Uterus (tissue), 2 donors: ENCODE measurements at regions not wholly inside any gene's neighbourhood (a gene's known extent, or its start where the extent isn't known, plus 50 kb on each side); places are given as distances from the start of the nearest gene placed in this dataset.

Source experiments
- POLR2A ChIP-seq, 2 donors: fragments of 450-650 bp; IDR thresholded peaks; one replicate each; pipeline ENCODE4 v1.6.1; 2016; ENCODE audit warnings: antibody characterized with exemption in 2 of 2, mild to moderate bottlenecking in 1 of 2, moderate library complexity in 1 of 2
- TF ChIP-seq, protein P1 (sequence below), 4 experiments: fragments of 200-600 bp in 2 of 4; fragments of 450-650 bp in 2 of 4; sonication (generic) in 2 of 4; IDR thresholded peaks; one replicate each; pipeline ENCODE4 v1.5.1; 2016 to 2019; ENCODE audit warnings: antibody characterized with exemption in 4 of 4, mild to moderate bottlenecking in 2 of 4, moderate library complexity in 1 of 4

DNA sequence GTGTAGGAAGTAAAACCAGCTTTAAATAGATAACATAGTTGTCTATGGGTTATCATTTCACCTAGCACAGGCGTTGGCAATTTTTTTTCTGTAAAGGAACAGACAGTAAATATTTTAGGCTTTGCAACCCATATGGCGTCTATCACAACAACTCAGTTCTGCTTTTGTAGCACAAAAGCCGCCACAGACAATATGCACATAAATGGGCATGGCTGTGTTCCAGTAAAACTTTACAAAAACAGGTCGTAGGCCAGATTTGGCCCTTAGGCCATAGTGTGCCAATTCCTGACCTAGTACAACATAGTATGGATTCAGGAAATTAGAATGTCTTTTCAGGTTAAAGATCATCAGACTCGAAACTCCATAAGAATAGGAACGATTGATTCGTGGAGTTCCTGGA, 265.3 kb upstream of the GK2 start:
- TF ChIP-seq, protein P1, sequence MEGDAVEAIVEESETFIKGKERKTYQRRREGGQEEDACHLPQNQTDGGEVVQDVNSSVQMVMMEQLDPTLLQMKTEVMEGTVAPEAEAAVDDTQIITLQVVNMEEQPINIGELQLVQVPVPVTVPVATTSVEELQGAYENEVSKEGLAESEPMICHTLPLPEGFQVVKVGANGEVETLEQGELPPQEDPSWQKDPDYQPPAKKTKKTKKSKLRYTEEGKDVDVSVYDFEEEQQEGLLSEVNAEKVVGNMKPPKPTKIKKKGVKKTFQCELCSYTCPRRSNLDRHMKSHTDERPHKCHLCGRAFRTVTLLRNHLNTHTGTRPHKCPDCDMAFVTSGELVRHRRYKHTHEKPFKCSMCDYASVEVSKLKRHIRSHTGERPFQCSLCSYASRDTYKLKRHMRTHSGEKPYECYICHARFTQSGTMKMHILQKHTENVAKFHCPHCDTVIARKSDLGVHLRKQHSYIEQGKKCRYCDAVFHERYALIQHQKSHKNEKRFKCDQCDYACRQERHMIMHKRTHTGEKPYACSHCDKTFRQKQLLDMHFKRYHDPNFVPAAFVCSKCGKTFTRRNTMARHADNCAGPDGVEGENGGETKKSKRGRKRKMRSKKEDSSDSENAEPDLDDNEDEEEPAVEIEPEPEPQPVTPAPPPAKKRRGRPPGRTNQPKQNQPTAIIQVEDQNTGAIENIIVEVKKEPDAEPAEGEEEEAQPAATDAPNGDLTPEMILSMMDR (IDR thresholded peaks at IDR 0.05) = no peak
- TF ChIP-seq POLR2A (IDR thresholded peaks at IDR 0.05) = no peak
